MCF 10A (cell line): ENCODE measurements at regions not wholly inside any gene's neighbourhood (a gene's known extent, or its start where the extent isn't known, plus 50 kb on each side); places are given as distances from the start of the nearest gene placed in this dataset.

ENCODE experiments used
- BruUV-seq: library from RNA; stranded (reverse); fragments of 400-500 nt; replicated peaks from 2 replicates; lab custom pipeline; 2021; lab: Mats Ljungman, UMichigan
- CTCF ChIA-PET: fragments of 300-600 bp; sonication (Branson Sonifier 250); formaldehyde crosslinking; extraction: SDS; loops from one replicate; lab custom pipeline; 2021; ENCODE audit warnings: antibody characterized with exemption, inconsistent platforms; lab: Yijun Ruan, JAX
- POLR2A ChIA-PET: fragments of 300-600, 350-650 bp; sonication (Branson Sonifier 250); formaldehyde crosslinking; extraction: SDS; loops from one replicate; lab custom pipeline; 2020; ENCODE audit warnings: antibody characterized with exemption, inconsistent platforms; lab: Yijun Ruan, JAX
- DNase-seq: peaks from one replicate; pipeline ENCODE4 v3.0.0-alpha.2; 2018; ENCODE audit not compliant: unreplicated experiment
- H3K27ac Mint-ChIP-seq: one replicate; pipeline ENCODE4 v1.8.0; 2022; ENCODE audit warnings: mild to moderate bottlenecking, low read depth, mixed read lengths; ENCODE audit not compliant: unreplicated experiment
- H3K27me3 Mint-ChIP-seq: one replicate; pipeline ENCODE4 v1.8.0; 2022; ENCODE audit warnings: mixed read lengths; ENCODE audit not compliant: insufficient read depth, unreplicated experiment
- H3K36me3 Mint-ChIP-seq: one replicate; pipeline ENCODE4 v1.8.0; 2022; ENCODE audit warnings: mild to moderate bottlenecking, moderate library complexity, mixed read lengths; ENCODE audit not compliant: insufficient read depth, unreplicated experiment
- H3K4me1 Mint-ChIP-seq: one replicate; pipeline ENCODE4 v1.8.0; 2022; ENCODE audit warnings: mixed read lengths; ENCODE audit not compliant: insufficient read depth, unreplicated experiment
- H3K4me3 Mint-ChIP-seq: one replicate; pipeline ENCODE4 v1.8.0; 2022; ENCODE audit warnings: mild to moderate bottlenecking, moderate library complexity, mixed read lengths; ENCODE audit not compliant: unreplicated experiment
- H3K9me3 Mint-ChIP-seq: one replicate; pipeline ENCODE4 v1.8.0; 2022; ENCODE audit warnings: mixed read lengths; ENCODE audit not compliant: unreplicated experiment
- CTCF ChIP-seq: fragments of 200-600 bp; IDR thresholded peaks from one replicate; pipeline ENCODE4 v1.8.0; 2022; ENCODE audit warnings: antibody characterized with exemption, mild to moderate bottlenecking; ENCODE audit not compliant: unreplicated experiment
- intact Hi-C: fragments of 100-400 bp; cut with micrococcal nuclease; formaldehyde crosslinking; loops from 2 replicates; pipeline ENCODE4 v1.14.1; 2022

GRCh38 chr6:156351346-156351966 is 425.7 kb upstream of the ARID1B start:
- Mint-ChIP-seq H3K27me3 (peaks cover 24% of the 10 kb centered on the region), H3K9me3 (no peaks in the 10 kb centered on the region), H3K36me3 (no peaks in the 10 kb centered on the region), H3K4me3 (no peak overlapping the region), H3K27ac (no peak overlapping the region), H3K4me1 (no peaks in the 10 kb centered on the region)
- no peak for DNase-seq
- intact Hi-C loops = no loop called here
- ChIA-PET POLR2A (no interaction called here), CTCF (interaction anchor here (0.6 to 0.8 kb wide), 2 partner anchors 33 to 245 kb away, joined by 3 to 4 read pairs; no protein-coding TSS in a partner anchor)
- no TSS peak for BruUV-seq
- no peak for TF ChIP-seq CTCF

- BruUV-seq = no TSS peak
- CTCF ChIA-PET = interaction anchor here (0.6 kb wide), 1 partner anchor 98 kb away, joined by 3 read pairs; no protein-coding TSS in a partner anchor
- DNase-seq = no peak
- Mint-ChIP-seq H3K4me1 (no peaks in the 10 kb centered on the region), H3K9me3 (no peaks in the 10 kb centered on the region), H3K36me3 (no peaks in the 10 kb centered on the region), H3K27ac (no peak overlapping the region), H3K4me3 (no peak overlapping the region), H3K27me3 (peaks cover 24% of the 10 kb centered on the region)
- TF ChIP-seq CTCF = no peak
- intact Hi-C loops = no loop called here
- POLR2A ChIA-PET = no interaction called here
These were observed 426.8 kb upstream of the ARID1B start for GRCh38 chr6:156350337-156350736.

- Mint-ChIP-seq H3K36me3 (no peaks in the 10 kb centered on the region), H3K4me3 (no peak overlapping the region), H3K9me3 (no peaks in the 10 kb centered on the region), H3K27ac (no peak overlapping the region), H3K4me1 (no peaks in the 10 kb centered on the region), H3K27me3 (peaks cover 24% of the 10 kb centered on the region)
- no TSS peak for BruUV-seq
- intact Hi-C loops = no loop called here
- DNase-seq = no peak
- ChIA-PET CTCF (no interaction called here), POLR2A (no interaction called here)
- no peak for TF ChIP-seq CTCF
These were observed 428.3 kb upstream of the ARID1B start for GRCh38 chr6:156348849-156349248.

- no peak for DNase-seq
- POLR2A ChIA-PET = no interaction called here
- CTCF ChIA-PET = no interaction called here
- intact Hi-C loops = no loop called here
- Mint-ChIP-seq H3K36me3 (no peaks in the 10 kb centered on the region), H3K27ac (no peak overlapping the region), H3K4me1 (no peaks in the 10 kb centered on the region), H3K4me3 (no peak overlapping the region), H3K9me3 (no peaks in the 10 kb centered on the region), H3K27me3 (peaks cover 24% of the 10 kb centered on the region)
- no peak for TF ChIP-seq CTCF
- no TSS peak for BruUV-seq
These were observed 428.8 kb upstream of the ARID1B start for GRCh38 chr6:156348424-156348823.
